Fibroblast of the conjunctiva (primary cell): ENCODE measurements at regions not wholly inside any gene's neighbourhood (a gene's known extent, or its start where the extent isn't known, plus 50 kb on each side); places are given as distances from the start of the nearest gene placed in this dataset.
"Not testable (repeated sequence)": the region's sequence is repeated elsewhere in the genome, so short reads cannot be mapped to it uniquely, and the experiment has no call there.

Experiments used
- DNase-seq: peaks from one replicate; pipeline ENCODE4 v3.0.0-alpha.2; 2010; ENCODE audit warnings: low read depth

- no peak for DNase-seq
Observed at GRCh38 chr9:7739595-7739994, 60.0 kb downstream of the DMAC1 start.

GRCh38 chr9:7735311-7735710 is 64.3 kb downstream of the DMAC1 start:
- no peak for DNase-seq

- DNase-seq, result no peak
Observed at GRCh38 chr9:7730164-7730445, 69.5 kb downstream of the DMAC1 start.

DNA sequence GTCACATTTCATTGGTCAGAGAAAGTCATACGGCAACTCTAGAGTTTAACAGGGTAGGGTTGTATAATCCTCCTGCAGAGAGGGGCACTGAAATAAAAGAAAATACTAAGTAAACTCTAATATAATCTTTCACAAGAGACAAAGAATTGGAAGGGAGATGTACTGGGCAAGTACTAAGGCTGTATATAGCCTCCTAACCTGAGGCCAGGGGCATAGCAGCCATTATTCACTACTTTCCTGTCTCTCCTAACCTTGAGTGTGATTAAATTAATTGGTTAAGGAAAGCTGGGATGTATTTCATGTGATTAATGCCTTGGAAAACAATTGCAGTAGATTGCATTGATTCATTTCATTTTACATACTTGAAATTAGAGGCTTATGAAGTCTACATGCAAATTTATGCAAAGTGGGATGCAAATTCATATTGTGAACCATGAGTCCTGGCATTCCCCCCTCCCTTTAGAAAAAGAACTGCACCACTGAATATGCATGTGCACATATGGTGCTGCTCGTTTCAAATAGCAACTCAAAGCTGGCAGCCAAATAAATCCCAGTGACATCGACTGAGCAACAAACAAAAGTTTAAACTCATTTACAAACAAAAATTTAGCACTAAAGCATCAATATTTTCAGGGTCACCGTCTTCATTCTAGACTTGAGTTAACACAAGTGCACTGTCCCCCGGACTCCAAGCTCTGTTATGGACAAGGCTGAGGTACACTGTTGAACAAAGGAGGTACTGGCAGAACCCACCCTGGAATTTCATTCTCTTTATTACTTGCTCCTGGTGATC is 70.0 kb downstream of the DMAC1 start:
- DNase-seq, result no peak

DNA sequence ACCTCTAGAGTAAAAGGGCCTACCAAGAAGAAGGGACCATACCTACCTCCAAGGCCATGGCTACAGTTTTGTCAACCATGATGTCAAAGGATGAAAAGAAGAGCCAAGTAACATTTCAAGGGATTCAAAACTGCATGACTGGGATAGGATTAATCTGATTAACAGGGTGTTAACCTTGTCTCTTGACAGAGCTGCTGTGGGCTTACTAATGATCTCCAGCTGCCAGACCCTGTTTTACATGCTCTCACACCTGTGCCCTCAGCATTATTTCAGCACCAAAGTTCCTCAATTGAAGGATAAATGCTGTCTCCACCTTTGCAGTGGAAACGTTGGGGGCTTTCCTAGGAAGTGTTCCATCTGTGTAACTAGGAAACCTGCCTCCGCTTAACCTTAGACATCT is 78.3 kb downstream of the DMAC1 start:
- DNase-seq, result no peak

GRCh38 chr9:7713088-7713487 is 86.5 kb downstream of the DMAC1 start:
- DNase-seq, result not testable (repeated sequence)

- no peak for DNase-seq
Observed at GRCh38 chr9:7710686-7711085, 88.9 kb downstream of the DMAC1 start.

DNA sequence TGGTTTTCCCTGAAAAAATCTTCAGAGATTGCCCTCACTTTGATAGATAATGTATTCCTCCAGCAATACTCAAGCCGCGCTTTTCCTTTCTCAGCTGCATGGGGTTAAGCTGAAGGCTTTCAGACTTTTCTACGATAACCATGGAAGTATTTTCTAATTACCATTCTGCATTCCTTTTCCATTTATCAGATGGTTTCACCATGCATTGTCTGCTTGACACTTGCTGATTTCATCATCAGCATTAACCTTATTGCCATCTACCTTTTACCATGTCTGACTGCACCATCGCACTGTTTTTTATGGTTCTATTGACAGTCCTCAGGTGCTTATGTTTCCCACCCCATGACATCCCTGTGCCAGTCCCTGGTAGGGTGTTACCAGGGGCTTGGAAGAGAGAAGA is 91.6 kb downstream of the DMAC1 start:
- DNase-seq, result no peak

GRCh38 chr9:7704543-7704942 is 95.0 kb downstream of the DMAC1 start:
- no peak for DNase-seq

DNA sequence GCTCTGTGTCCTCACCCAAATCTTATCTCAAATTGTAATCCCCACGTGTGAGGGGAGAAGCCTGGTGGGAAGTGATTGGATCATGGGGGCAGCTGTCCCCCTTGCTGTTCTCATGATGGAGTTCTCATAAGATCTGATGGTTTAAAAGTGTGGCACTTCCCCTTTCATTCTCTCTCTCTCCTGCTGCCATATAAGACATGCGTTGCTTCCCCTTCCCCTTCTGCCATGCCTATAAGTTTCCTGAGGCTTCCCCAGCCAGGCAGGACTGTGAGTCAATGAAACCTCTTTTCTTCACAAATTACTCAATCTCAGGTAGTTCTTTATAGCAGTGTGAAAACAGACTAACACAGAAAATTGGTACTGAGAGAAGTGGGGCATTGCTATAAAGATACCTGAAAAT is 107.7 kb downstream of the DMAC1 start:
- no peak for DNase-seq

- DNase-seq, result no peak
Observed at GRCh38 chr9:7690014-7690413, 109.6 kb downstream of the DMAC1 start.

GRCh38 chr9:7688626-7689025 is 111.0 kb downstream of the DMAC1 start:
- DNase-seq, result no peak

- DNase-seq, result no peak
Observed at GRCh38 chr9:7676609-7677156, 122.9 kb downstream of the DMAC1 start.

GRCh38 chr9:7671847-7672246 is 127.7 kb downstream of the DMAC1 start:
- DNase-seq, result no peak

GRCh38 chr9:7668541-7668940 is 131.0 kb downstream of the DMAC1 start:
- DNase-seq, result no peak

DNA sequence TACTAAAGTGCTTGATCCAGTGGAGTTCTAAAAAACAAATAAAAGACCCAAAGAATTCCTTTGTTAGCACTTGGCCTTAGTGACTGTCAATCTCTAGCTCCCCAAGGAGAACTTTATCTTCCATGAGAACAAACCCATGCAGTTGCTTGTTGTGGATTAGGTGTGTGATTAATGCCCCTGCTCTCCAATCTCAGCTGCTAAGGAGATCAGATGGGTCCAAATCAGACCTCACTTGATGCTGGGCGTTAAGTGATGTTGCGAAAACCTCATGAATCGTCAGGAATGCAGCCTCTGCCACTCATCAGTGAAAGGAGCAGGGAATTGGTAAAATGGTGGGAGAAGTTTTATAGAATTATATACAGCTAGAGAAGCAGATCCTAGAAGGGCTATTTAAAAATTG is 133.7 kb downstream of the DMAC1 start:
- DNase-seq, result no peak

- DNase-seq, result no peak
Observed at GRCh38 chr9:7659766-7660165, 139.8 kb downstream of the DMAC1 start.

- DNase-seq, result no peak
Observed at GRCh38 chr9:7656636-7657035, 142.9 kb downstream of the DMAC1 start.

DNA sequence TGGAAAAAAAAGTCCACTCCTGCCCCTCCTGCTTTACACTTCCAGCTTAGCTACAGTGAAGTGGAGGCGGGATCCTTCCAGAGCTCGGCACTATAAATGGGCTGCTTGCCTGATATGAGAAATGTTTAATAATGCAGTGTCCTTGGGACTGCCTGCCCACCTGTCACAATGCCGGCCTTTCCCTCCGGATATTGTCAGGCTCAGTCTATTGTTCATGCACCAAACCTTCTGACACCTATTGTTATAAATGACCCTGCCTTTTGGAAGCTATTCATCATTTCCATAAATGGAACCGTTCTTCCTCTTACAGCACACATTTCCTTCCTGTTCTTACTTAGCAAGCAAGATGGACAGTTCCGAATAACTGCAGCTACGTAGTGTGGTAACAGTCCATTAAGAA is 146.3 kb downstream of the DMAC1 start:
- DNase-seq, result no peak

- DNase-seq, result peak; percentile 32
Observed at GRCh38 chr9:7640231-7640630, 159.3 kb downstream of the DMAC1 start.

GRCh38 chr9:7639471-7639870 is 160.1 kb downstream of the DMAC1 start:
- DNase-seq, result no peak

DNA sequence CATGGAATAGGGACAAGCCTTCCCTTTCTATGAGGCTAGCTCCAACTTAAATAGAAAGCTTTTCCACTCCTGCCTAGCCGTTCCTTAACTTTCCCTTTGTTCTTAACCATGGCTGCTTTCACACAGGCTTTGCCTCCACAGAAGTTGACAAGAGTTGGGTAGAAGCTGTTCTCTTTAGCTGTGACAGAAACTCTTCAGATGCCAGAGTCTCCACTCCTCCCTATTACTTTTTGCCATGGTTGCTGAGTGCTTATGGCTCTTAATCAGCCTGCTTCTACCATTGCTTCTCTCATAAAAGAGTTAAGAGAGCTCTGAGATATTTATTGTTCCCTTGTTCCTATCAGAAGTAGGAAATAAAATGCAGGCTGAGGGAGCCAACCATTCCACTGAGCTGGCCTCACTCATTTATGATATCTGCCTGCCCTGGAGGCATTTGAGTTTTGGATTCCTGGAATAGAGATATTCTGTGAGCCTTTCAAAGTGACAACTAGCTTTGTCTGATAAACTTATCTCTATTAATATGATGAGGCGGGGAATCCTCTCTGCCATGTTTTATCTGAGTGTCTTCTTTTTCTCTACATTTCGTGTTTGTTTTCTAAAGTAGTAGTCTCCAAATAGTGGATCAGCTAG is 162.6 kb downstream of the DMAC1 start:
- no peak for DNase-seq

DNA sequence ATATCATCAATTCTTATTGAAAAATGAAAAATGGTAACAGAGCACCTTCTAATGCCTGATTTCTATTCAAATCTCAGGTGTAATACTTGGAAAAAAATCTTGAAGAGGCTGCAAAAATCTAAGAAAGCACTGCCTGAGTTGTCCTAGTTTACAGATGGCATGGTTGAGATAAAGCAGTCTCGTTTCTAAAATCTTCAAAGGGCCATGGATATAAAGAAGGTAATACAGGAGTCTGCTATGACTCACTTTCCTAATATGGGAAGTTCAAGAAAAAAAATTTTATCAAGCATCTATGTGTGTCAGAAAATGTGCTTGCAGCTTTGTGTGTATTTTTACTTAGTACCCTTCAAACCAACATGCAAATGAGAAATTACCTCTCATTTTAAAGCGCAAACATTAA is 163.3 kb downstream of the DMAC1 start:
- DNase-seq, result no peak

DNA sequence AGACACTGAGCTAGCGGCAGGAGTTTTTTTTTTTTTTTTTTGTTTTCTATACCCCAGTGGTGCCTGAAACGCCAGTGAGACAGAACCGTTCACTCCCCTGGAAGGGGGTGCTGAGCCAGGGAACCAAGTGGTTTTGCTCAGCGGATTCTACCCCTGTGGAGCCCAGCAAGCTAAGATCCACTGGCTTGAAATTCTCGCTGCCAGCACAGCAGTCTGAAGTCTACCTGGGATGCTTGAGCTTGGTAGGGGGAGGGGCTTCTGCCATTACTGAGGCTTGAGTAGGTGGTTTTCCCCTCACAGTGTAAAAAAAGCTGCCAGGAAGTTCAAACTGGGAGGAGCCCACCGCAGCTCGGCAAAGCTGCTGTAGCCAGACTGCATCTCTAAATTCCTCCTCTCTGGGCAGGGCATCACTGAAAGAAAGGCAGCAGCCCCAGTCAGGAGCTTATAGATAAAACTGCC is 173.0 kb downstream of the DMAC1 start:
- not testable (repeated sequence) for DNase-seq
